GM19043 (cell line): ENCODE measurements at regions not wholly inside any gene's neighbourhood (a gene's known extent, or its start where the extent isn't known, plus 50 kb on each side); places are given as distances from the start of the nearest gene placed in this dataset.

Source experiments
- ATAC-seq: cut with Tn5 transposase; IDR thresholded peaks from one replicate; pipeline ENCODE4 v1.9.1; 2021; ENCODE audit warnings: low read depth; ENCODE audit not compliant: unreplicated experiment

DNA sequence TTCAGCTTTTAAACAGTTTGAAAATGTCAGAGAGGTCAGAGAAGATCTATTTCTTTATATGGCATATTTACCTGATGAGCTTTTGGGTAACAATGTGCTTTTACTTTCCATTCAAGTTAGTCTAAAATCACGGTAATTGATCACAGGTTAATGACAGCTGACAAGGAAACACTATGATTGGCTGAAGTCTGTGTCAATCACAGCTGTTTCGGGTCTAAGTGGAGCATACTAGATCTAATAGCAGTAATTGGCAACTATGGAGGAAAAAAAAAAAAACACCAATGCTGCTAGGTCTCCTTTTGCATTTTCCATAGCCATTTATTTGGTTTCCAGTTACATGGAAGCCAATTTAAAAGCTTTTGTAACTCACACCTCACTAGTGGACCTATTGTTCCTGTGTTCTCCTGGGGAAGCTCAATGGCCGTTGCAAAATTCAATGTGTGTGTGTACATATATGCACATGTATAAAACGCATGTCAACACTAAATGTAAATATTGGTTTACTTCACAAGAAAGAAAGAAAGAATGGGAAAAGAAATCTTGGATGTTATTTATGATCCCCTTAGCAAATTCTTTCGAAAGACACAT, 568.3 kb upstream of the ZFHX3 start:
- ATAC-seq, result no peak

DNA sequence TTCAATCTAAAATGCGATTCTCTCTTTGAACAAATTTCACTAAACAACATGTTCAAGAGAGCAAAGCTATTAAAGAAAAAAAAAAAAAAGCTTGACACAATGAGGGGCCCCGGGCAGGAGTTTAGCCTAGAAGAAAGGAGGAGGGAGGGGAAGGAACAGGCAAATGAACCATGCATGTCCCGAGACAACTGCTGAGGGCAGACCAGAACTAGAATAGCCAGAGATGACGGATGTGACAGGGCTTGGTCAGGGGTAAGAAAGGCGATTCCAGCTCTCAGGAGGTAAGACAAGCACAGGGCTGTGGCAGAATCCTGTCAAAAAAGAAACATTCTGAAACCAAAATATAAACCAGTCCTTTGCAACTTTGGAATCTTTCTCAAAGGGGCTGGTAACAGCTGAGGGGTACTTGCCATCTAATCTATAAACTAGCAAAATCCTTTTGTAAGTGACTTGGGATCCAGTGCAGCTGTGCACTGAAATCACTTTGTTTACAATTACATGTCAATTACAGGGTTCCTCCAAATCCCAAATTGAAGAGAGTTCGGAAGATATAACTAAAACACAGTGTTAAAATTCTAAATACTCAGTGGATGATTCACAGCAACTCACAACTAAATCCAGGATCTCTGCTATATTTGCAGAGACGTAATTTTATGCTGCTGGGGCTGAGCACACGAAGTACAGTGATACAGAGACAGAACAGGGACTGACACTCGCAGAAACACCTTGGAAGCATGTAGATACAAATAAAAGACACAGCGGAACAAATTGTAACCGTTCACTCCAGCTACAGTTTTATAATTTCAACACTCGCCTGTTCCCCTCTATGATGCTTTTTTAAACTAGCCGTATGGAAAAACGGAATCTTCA, 567.4 kb upstream of the ZFHX3 start:
- ATAC-seq, result no peak

DNA sequence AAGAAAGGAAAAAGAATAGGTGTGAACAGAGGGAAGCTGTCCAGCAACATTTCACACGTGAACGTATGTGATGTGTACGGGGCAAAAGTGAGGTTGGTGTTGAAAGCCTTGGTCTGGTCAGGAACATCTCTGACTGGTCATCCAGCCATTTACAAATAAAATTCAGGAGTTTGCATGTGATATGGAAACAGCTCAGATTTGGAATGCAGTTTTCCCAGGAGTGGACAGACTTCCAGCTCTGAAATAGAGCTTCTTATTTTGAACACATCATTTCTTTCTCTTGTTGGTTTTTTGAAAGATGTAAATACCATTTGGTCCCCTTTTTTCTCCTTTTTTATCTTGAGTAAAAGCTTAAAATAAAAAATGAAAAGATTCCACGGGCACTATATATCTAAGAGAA, 566.2 kb upstream of the ZFHX3 start:
- no peak for ATAC-seq

DNA sequence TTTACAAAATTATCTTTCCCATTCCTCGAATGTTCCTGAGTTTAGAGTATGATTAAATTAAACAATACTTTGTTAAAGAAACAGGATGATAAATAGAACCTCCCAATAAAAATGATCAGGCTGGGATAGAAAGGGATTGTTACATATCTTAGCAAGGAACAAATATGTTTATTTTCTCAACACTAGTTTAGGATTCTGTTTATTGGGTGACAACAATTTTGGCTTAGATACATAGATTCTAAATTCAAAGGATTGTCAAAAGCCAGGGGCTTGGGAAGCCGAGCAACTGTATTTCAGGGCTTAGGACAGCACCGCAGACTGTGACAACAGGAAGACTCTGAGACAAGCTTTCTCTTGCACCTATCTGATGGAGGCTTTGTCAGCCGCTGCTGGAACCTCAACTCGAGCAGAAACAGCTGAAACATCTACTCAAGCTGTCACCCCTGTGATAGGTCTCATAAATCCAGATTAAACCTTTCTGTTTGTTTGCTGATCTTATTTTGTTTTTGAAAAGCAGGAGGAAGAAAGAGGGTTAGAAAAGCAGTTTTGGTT, 562.8 kb upstream of the ZFHX3 start:
- no peak for ATAC-seq

DNA sequence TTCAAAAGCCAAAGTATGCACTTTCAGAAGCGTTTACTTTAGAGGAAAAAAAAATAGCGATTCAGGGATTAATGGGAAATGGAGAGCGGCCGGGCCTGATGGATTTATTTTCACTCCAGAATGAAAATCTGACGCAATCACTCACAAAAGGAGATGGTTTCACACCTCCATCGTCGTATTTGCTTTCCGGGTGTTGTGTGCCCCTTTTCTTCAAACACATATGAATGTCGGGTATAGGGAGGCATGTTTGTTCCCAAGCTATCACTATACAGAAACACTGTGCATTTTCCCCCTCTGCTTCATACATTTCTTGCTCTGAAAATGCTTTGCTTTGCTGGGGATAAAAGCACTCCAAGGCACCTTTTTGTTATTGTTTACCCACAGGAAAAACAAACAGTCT, 562.2 kb upstream of the ZFHX3 start:
- no peak for ATAC-seq

DNA sequence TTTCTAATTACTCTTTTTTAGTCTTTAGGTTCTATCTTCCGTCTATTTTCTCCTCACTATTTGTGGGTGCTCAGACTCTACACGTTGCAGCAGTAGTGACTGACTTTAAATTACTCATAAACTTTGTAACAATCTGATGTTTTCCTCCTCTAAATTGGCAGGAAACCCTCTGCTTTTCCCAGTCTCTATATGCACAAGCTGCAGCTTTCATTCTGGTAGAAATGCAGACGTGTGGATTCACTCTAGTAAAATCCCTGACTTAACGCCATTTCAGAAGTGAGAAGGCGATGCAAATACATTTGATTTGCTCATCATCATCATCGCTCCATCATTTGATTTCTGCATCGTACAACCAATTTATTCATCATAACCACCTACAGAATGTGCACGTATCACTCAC, 561.0 kb upstream of the ZFHX3 start:
- ATAC-seq, result no peak

DNA sequence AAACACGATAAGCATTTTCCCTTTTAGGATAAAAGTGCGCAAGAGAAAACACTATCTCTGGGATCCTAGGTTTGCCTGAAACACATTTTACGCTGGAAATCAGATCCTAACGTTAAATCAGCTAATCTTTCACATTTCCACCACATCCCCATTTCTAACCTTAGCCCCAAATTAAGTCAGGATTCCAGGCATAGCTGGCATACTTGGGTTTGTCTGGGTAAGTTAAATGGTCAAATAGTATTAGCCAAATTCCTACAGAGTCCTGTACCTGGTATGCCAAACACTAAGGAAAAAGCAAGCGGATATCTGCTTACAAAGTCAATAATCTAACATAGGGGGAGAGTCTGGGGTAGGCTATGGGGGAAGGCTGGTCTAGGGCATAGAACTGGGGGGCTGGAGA, 557.4 kb upstream of the ZFHX3 start:
- ATAC-seq, result no peak

DNA sequence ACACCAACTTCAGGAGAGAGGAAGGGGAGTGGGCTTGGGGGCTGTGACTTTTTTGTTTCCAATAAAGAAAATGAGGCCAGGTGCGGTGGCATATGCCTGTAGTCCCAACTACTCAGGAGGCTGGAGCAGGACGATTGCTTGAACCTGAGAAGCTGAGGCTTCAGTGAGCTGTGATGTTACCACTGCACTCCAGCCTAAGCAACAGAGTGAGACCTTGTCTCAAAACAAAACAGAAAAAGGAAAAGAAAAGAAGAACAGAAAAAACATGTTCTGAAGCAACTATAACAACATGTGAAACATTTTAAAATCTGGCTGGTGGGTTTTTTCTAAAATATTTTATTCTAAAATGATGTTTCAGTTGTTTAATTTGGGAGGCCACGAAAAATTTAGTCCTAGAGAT, 554.0 kb upstream of the ZFHX3 start:
- peak; percentile 70 for ATAC-seq

DNA sequence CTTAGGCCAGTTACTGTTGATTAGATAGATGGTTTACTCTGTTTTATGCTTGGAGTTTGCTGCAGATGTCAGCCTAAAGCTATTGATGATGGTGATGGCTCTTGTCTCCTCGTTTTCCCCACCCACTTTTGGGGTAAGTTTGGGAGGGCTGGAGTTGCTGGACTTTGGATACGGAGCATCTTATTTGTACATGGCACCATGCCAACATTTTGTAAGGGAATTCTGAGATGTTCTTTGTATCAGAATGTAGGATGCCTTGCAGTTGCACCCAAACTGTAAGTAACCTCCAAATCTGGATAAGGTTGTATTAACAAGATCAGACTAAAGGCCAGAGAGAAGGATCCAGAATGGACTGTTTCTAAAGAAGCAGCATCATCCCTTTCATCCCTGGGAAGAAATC, 551.9 kb upstream of the ZFHX3 start:
- no peak for ATAC-seq

DNA sequence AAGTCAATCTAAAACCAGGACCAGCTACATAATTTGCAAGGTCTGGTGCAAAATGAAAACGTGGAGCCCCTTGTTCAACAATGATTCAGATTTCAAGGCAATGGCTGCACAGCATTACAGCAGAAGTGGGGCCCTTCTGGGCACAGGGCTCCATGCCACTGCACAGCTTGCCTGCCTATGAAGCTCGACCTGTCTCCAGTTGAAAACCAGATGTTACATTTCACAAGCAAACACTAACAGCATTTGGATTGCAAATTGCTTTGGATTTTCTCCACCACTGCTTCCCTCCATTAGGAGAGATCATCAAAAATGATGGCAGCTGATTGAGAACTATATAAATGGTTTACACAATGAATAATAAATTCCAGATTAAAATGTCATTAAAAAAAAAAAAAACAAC, 551.4 kb upstream of the ZFHX3 start:
- ATAC-seq, result no peak

DNA sequence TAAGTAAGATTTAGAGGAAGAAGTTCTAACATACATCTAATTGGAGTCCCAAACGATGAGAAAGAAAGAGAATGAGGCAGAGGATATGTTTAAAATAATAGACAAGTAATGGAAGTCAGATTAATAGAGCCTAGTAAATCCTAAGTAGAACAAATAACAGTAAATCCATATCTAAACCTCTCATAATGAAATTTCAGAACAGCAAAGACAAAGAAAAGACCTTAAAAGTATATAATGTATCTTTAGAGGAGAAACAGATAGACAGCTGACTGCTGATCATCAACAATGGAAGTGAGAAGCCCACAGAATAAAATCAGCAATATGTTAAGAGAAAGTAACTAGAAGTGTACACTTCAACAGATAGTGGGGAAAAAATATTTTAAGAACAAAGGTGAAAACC, 536.2 kb upstream of the ZFHX3 start:
- ATAC-seq, result no peak

DNA sequence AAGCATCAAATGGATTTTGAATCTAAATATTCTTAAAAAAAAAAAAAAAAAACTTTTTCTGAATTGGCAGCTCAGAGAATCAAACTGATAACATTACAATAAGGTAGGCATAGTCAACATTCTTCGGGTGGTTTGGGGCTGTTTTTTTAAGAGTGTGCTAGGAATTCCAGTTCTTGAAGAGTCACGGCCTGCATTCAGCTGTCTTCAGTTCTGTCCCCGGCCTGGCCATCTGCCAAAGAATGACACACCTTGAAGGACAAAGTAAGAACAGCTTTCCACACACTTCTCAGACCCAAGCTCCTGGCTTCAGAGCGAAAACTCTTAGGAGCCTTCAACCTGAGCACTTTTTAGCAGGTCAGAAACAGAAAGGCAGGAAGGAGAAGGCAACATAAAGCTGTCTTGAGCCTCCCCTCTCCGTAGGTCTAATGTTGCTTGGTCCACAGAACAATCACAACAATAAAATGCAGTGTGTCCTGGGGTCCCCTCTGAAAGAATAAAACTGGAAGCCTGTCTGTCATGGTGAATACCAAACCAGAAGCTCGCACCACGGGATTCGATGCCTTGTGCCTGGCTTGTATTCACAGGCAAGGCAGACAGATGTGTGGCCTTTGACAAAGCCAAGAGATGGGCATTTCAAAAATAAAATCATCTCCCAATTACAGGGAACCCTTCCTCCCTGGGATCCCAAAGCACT, 524.4 kb upstream of the ZFHX3 start:
- ATAC-seq, result no peak

DNA sequence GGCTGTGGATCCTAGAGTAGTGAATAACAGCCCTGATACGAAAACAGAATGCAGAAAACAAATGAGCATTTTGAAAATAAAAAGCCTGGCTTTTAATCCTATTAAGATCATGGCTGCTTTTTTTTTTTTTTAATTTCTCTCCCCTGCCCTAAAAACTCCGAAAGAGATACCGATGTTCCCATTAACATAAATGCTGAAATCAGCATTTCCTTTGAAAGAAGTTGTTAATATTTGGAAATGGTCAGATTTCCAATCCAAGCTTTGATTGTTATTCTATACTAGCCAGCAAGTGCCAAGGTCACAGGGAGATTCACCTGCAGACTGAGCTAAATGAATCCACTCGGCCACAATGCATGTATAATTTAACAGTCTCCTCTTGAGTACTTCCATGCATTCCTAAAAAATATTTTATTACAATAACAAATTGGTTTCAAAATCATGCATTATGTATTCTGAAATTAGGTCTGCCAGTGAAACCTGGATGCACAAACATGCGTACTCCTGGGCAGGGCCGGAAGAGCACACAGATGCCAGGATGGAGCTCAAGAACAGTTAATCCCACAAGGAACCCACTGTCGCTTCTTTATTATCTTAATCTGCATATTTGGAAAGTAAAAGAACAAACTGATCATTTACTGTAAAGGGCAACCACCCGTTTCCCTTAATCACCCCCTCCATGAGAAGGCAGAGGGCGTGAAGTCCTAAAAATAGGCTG, 521.5 kb upstream of the ZFHX3 start:
- no peak for ATAC-seq

DNA sequence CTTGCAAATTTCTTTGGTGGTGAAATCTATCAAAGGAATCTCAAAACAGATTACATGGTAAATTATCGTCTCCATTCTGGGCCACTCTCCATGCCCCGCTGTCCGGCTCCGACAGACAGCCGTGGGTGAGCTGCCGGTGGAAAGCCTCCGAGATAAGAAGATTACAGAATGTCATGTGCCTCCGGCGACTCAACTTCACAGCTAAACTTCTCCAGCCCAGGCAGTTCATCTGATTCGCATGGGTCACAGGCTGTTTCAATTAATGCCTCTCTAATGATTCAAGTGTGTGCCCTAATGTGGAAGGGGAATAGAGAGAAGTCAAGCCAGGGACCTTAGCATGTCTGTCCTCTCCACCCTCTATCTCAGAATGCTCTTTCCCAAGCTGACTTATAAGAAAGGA, 520.8 kb upstream of the ZFHX3 start:
- no peak for ATAC-seq

DNA sequence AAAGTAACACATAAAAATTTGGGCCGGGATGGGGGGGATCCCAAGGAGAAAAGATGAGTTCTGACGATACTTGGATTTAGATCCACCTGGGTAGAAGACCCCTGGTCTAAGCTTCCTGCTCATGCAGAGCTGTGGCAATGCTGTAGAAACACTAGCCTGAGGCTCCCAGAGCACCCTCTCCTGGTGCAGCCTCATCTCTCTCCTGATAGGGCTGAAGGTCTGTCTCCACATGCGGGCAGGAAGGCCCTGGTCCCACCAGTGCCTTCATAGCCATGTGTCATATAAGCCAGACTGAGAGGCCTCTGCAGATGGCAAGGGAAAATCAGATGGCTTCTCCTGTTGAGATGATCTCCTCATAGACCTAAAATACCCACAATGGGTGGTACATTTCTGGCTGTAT, 518.0 kb upstream of the ZFHX3 start:
- ATAC-seq, result no peak

DNA sequence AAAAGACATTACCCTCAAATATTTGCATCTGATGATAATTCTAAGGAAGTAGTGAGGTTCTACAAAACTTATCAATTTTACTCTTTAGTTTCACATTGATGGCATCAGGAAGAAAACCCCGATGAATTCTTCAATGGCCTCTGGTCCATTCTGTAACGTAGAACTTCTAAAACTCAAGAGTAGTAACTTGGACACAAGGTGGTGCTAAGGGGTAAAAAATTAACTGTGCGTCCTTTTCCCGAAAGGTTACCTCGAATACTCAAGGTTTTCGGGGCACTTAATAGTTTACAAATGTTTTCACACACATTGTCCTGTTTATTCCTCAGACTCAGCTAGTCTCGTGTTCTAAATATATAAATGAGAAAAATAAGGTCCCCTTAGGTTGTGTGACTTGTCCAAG, 517.3 kb upstream of the ZFHX3 start:
- ATAC-seq, result no peak

DNA sequence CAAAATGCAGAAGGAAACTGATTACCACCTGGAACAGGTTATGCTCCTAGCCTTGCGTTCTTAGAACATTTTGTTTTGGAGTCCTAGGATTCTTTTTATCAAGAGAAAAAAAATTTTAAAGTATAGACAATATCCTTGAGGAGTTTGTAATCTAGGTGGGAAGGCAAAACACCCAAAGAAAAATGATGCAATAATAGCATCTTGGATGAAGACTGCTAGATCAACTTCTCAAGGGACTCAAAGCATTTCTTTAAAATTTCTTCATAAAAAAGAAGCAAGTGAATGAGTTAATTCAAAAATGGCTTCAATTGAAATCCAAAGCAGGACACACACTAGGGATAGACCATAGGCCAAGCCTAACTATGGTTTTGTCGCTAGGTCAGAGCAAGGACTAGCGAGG, 515.8 kb upstream of the ZFHX3 start:
- ATAC-seq, result no peak

DNA sequence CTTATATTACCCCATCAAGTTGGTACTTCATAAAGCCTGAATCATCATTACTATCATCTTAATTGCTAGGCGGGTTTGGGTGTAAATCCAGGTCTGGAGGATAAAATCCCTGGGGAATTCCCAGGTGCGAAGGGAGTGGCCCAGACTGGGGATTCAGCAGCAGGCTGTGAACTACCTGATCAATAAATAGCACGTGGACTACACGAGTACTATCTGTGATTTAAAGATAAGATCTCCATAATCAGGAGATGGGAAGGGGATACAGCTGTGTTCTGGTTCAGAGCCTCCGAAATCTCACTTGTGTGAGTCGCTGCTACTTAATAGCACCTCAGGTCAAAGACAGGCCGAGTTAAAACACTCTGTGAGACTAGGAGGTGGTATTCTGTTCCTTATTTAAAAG, 512.6 kb upstream of the ZFHX3 start:
- no peak for ATAC-seq

DNA sequence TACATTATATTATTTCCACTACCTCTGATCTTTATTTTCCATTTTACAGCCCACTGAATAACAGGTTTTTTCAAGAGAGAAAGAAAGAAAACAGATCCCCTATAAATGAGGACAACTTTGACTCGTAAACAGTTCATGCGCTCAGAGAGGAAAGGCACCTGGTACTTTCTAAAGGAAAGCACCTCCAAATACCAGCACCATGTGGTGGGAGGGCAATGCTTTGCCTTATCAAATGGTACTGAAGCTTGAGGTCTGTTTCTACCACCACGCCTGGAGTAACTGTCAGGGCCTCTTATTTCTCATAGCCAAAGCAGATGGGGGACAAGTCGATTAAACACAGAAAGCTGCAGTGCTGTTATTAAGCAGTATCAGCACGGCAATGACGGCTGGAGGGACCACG, 510.3 kb upstream of the ZFHX3 start:
- no peak for ATAC-seq

DNA sequence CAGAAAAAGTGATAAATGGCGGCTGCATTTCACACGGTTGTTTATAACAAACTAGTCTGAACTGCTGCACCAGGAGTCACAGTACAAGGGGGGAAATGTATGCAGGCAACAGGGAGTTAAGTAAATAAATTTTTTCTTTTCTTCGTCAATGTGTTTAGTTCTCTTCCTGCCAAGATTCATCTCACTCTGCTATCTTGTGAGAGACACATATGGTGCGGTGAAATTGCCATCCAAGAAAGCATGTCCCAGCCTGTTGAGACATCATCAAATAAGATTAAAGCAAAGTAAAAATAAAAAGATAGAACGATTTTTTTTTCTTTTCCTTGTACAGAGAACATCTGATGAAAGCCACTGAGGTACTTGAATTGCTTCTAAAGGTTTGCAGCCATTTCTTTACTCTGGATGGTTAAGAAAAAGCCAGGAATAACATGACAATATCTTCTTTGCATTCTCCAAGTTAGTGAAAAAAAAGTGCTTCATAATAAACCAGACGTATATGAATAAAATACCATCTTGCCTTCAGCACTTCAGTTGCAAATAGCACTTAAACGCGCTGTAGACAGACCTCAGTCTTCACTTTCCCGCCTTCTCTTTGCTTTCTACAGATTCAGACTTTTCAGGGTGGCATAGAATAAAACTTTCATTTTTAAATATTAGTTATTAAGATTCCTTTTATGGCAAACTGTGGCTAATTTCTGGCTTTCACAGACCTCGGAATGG, 506.2 kb upstream of the ZFHX3 start:
- no peak for ATAC-seq
